ENCODE measurements at regions not wholly inside any gene's neighbourhood (a gene's known extent, or its start where the extent isn't known, plus 50 kb on each side); places are given as distances from the start of the nearest gene placed in this dataset.

GRCh38 chr1:209491031-209491430 lies 92.5 kb upstream of the CAMK1G start:
- TF ChIP-seq, protein P1, sequence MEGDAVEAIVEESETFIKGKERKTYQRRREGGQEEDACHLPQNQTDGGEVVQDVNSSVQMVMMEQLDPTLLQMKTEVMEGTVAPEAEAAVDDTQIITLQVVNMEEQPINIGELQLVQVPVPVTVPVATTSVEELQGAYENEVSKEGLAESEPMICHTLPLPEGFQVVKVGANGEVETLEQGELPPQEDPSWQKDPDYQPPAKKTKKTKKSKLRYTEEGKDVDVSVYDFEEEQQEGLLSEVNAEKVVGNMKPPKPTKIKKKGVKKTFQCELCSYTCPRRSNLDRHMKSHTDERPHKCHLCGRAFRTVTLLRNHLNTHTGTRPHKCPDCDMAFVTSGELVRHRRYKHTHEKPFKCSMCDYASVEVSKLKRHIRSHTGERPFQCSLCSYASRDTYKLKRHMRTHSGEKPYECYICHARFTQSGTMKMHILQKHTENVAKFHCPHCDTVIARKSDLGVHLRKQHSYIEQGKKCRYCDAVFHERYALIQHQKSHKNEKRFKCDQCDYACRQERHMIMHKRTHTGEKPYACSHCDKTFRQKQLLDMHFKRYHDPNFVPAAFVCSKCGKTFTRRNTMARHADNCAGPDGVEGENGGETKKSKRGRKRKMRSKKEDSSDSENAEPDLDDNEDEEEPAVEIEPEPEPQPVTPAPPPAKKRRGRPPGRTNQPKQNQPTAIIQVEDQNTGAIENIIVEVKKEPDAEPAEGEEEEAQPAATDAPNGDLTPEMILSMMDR (IDR thresholded peaks at IDR 0.05), result no peak
- TF ChIP-seq POLR2A (IDR thresholded peaks at IDR 0.05), result no peak

Measured in lower leg skin (tissue), 3 donors.